GM10248 (cell line): ENCODE measurements at regions not wholly inside any gene's neighbourhood (a gene's known extent, or its start where the extent isn't known, plus 50 kb on each side); places are given as distances from the start of the nearest gene placed in this dataset.
"Not testable (repeated sequence)": the region's sequence is repeated elsewhere in the genome, so short reads cannot be mapped to it uniquely, and the experiment has no call there.

Experiments used
- CTCF ChIA-PET: fragments of 300-600 bp; sonication (Branson Sonifier 250); formaldehyde crosslinking; extraction: SDS; loops from one replicate; lab custom pipeline; 2021; ENCODE audit warnings: antibody characterized with exemption; lab: Yijun Ruan, JAX
- POLR2A ChIA-PET: fragments of 350-650 bp; sonication (Branson Sonifier 250); formaldehyde crosslinking; extraction: SDS; loops from one replicate; lab custom pipeline; 2020; ENCODE audit warnings: antibody characterized with exemption; lab: Yijun Ruan, JAX
- DNase-seq: peaks from one replicate; pipeline ENCODE4 v3.0.0; 2012; ENCODE audit errors: extremely low spot score
- CTCF ChIP-seq: IDR thresholded peaks from 2 replicates; pipeline ENCODE4 v1.5.1; 2012; ENCODE audit warnings: mild to moderate bottlenecking, low read depth; ENCODE audit errors: extremely low read depth, missing control alignments, control extremely low read depth

- CTCF ChIA-PET = no interaction called here
- POLR2A ChIA-PET = no interaction called here
- no peak for TF ChIP-seq CTCF
- no peak for DNase-seq
Measured at GRCh38 chr3:177618873-177619733, 421.8 kb upstream of the TBL1XR1 start.

- no peak for DNase-seq
- ChIA-PET CTCF (no interaction called here), POLR2A (no interaction called here)
- TF ChIP-seq CTCF = no peak
Measured at GRCh38 chr3:177620073-177620472, 422.8 kb upstream of the TBL1XR1 start.

- DNase-seq = no peak
- no peak for TF ChIP-seq CTCF
- ChIA-PET POLR2A (no interaction called here), CTCF (interaction anchor here (0.9 kb wide), 3 partner anchors 9 to 18 kb away, joined by 3 to 4 read pairs (median 3); no protein-coding TSS in a partner anchor)
Measured at GRCh38 chr3:177622520-177622919, 425.2 kb upstream of the TBL1XR1 start.

- TF ChIP-seq CTCF = no peak
- CTCF ChIA-PET = interaction anchor here (0.9 kb wide), 3 partner anchors 8 to 17 kb away, joined by 3 to 4 read pairs (median 3); no protein-coding TSS in a partner anchor
- POLR2A ChIA-PET = no interaction called here
- DNase-seq = no peak
Measured at GRCh38 chr3:177622982-177623617, 425.8 kb upstream of the TBL1XR1 start.

- no peak for DNase-seq
- POLR2A ChIA-PET = no interaction called here
- CTCF ChIA-PET = no interaction called here
- no peak for TF ChIP-seq CTCF
Measured at GRCh38 chr3:177624528-177625495, 427.5 kb upstream of the TBL1XR1 start.

GRCh38 chr3:177626045-177626444 is 428.8 kb upstream of the TBL1XR1 start:
- no peak for TF ChIP-seq CTCF
- ChIA-PET POLR2A (no interaction called here), CTCF (interaction anchor here (1.1 kb wide), 1 partner anchor 575 kb away, joined by 3 read pairs; no protein-coding TSS in a partner anchor)
- no peak for DNase-seq

GRCh38 chr3:177628095-177628719 is 430.9 kb upstream of the TBL1XR1 start:
- DNase-seq, CTCF ChIA-PET, POLR2A ChIA-PET: not testable (repeated sequence)
